HEK293T (cell line): ENCODE measurements at regions not wholly inside any gene's neighbourhood (a gene's known extent, or its start where the extent isn't known, plus 50 kb on each side); places are given as distances from the start of the nearest gene placed in this dataset.
"Not testable (repeated sequence)": the region's sequence is repeated elsewhere in the genome, so short reads cannot be mapped to it uniquely, and the experiment has no call there.

Source experiments
- BHLHE40 ChIP-seq: fragments of 450-650 bp; IDR thresholded peaks from 2 replicates; pipeline ENCODE4 v1.6.1; 2016; ENCODE audit warnings: mild to moderate bottlenecking, moderate library complexity, borderline replicate concordance
- ELF4 ChIP-seq: fragments of 450-650 bp; IDR thresholded peaks from 2 replicates; pipeline ENCODE4 v1.6.1; 2017; ENCODE audit warnings: antibody characterized with exemption
- FOXA1 ChIP-seq: fragments of 450-650 bp; IDR thresholded peaks from 2 replicates; pipeline ENCODE4 v1.6.1; 2016; ENCODE audit warnings: mild to moderate bottlenecking
- FOXK2 ChIP-seq: fragments of 450-650 bp; IDR thresholded peaks from 2 replicates; pipeline ENCODE4 v1.6.1; 2016; ENCODE audit warnings: mild to moderate bottlenecking
- FOXM1 ChIP-seq: fragments of 450-650 bp; IDR thresholded peaks from 2 replicates; pipeline ENCODE4 v1.6.1; 2017; ENCODE audit warnings: mild to moderate bottlenecking, borderline replicate concordance
- L3MBTL2 ChIP-seq: fragments of 450-650 bp; conservative IDR thresholded peaks from 2 replicates; pipeline ENCODE4 v1.6.1; 2016; ENCODE audit warnings: mild to moderate bottlenecking
- LEF1 ChIP-seq: fragments of 450-650 bp; IDR thresholded peaks from 2 replicates; pipeline ENCODE4 v1.6.1; 2017; ENCODE audit warnings: mild to moderate bottlenecking, borderline replicate concordance
- NFRKB ChIP-seq: fragments of 450-650 bp; IDR thresholded peaks from 2 replicates; pipeline ENCODE4 v1.6.1; 2016; ENCODE audit warnings: mild to moderate bottlenecking, moderate library complexity
- PKNOX1 ChIP-seq: fragments of 450-650 bp; IDR thresholded peaks from 2 replicates; pipeline ENCODE4 v1.6.1; 2016
- SP1 ChIP-seq: fragments of 450-650 bp; IDR thresholded peaks from 2 replicates; pipeline ENCODE4 v1.6.1; 2017
- SUZ12 ChIP-seq: fragments of 450-650 bp; IDR thresholded peaks from 2 replicates; pipeline ENCODE4 v1.6.1; 2016; ENCODE audit warnings: mild to moderate bottlenecking
- ZNF384 ChIP-seq: fragments of 450-650 bp; IDR thresholded peaks from 2 replicates; pipeline ENCODE4 v1.6.1; 2016

- TF ChIP-seq PKNOX1, FOXA1, NFRKB, LEF1, SUZ12, SP1, FOXM1, BHLHE40, FOXK2, ZNF384, ELF4: not testable (repeated sequence)
- 0 out of 2 replicates have a peak, but pooled peaks have one; percentile 14 for TF ChIP-seq L3MBTL2
Observed at GRCh38 chr5:82932473-82933220, 144.5 kb downstream of the TMEM167A start.
